Osteoblast (primary cell): ENCODE measurements at regions not wholly inside any gene's neighbourhood (a gene's known extent, or its start where the extent isn't known, plus 50 kb on each side); places are given as distances from the start of the nearest gene placed in this dataset.

Source experiments
- DNase-seq: peaks from one replicate; pipeline ENCODE4 v3.0.0; 2011; ENCODE audit warnings: low spot score, mixed read lengths; ENCODE audit not compliant: insufficient read length; ENCODE audit errors: missing footprints
- H2AFZ ChIP-seq: 2 replicates; pipeline ENCODE4 v1.6.0; 2011; ENCODE audit warnings: mild to moderate bottlenecking, low read length
- H3K27ac ChIP-seq: 2 replicates; pipeline ENCODE4 v1.5.1; 2011; ENCODE audit warnings: mild to moderate bottlenecking, low read depth, low read length, moderate library complexity
- H3K27me3 ChIP-seq: 2 replicates; pipeline ENCODE4 v1.6.0; 2012; ENCODE audit warnings: mild to moderate bottlenecking, control low read depth, inconsistent platforms, low read length, moderate library complexity; ENCODE audit not compliant: insufficient read depth
- H3K36me3 ChIP-seq: 2 replicates; pipeline ENCODE4 v1.5.1; 2011; ENCODE audit warnings: mild to moderate bottlenecking, low read length, control low read depth, moderate library complexity; ENCODE audit not compliant: insufficient read depth
- H3K4me1 ChIP-seq: 2 replicates; pipeline ENCODE4 v1.5.1; 2011; ENCODE audit warnings: mild to moderate bottlenecking, low read length, control low read depth, moderate library complexity; ENCODE audit not compliant: insufficient read depth
- H3K4me2 ChIP-seq: 2 replicates; pipeline ENCODE4 v1.6.0; 2011; ENCODE audit warnings: mild to moderate bottlenecking, low read length; ENCODE audit not compliant: insufficient read depth
- H3K4me3 ChIP-seq: fragments of 200-600 bp; sonication (generic); 3 replicates; pipeline ENCODE4 v1.5.1; 2012; ENCODE audit warnings: mild to moderate bottlenecking, low read length, inconsistent platforms; ENCODE audit not compliant: insufficient read depth
- H3K79me2 ChIP-seq: 2 replicates; pipeline ENCODE4 v1.6.0; 2012; ENCODE audit warnings: mild to moderate bottlenecking, low read length, control low read depth, inconsistent platforms; ENCODE audit not compliant: insufficient read depth
- H3K9me3 ChIP-seq: 2 replicates; pipeline ENCODE4 v1.5.1; 2011; ENCODE audit warnings: low read depth, low read length, control low read depth
- H4K20me1 ChIP-seq: 2 replicates; pipeline ENCODE4 v1.6.0; 2012; ENCODE audit warnings: mild to moderate bottlenecking, low read length, control low read depth; ENCODE audit not compliant: insufficient read depth
- TF ChIP-seq, protein P1 (sequence below): IDR thresholded peaks from 2 replicates; pipeline ENCODE4 v1.5.1; 2011; ENCODE audit warnings: mild to moderate bottlenecking, low read depth, low read length, moderate library complexity; ENCODE audit errors: extremely low read depth

DNA sequence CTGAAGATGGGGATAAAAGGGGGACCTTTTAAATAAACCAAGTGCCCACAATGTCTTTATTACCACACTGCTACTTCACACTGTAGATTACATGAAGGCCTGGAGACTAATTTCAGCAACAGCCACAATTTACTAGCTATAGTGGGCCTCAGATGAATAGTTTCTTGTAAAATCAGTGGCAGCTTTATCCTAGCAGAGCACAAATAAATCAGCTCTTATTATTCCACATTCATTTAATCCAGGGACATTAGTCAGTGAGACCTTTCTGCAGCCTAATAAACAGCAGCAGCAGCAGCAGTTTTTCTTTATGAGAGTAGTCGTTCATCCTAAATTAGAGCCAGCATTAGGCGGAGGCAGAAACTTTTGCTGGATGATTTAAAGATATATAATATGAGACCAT lies 542.3 kb downstream of the PSAT1 start:
- no peak for DNase-seq
- TF ChIP-seq, protein P1, sequence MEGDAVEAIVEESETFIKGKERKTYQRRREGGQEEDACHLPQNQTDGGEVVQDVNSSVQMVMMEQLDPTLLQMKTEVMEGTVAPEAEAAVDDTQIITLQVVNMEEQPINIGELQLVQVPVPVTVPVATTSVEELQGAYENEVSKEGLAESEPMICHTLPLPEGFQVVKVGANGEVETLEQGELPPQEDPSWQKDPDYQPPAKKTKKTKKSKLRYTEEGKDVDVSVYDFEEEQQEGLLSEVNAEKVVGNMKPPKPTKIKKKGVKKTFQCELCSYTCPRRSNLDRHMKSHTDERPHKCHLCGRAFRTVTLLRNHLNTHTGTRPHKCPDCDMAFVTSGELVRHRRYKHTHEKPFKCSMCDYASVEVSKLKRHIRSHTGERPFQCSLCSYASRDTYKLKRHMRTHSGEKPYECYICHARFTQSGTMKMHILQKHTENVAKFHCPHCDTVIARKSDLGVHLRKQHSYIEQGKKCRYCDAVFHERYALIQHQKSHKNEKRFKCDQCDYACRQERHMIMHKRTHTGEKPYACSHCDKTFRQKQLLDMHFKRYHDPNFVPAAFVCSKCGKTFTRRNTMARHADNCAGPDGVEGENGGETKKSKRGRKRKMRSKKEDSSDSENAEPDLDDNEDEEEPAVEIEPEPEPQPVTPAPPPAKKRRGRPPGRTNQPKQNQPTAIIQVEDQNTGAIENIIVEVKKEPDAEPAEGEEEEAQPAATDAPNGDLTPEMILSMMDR = no peak
- H3K4me3 ChIP-seq = no peak overlapping the region
- no peaks in the 10 kb centered on the region for H3K4me1 ChIP-seq
- no peak overlapping the region for H3K27ac ChIP-seq
- H4K20me1 ChIP-seq = no peaks in the 10 kb centered on the region
- H3K36me3 ChIP-seq = no peaks in the 10 kb centered on the region
- H3K79me2 ChIP-seq = no peaks in the 10 kb centered on the region
- H3K9me3 ChIP-seq = peaks cover 3% of the 10 kb centered on the region
- no peak overlapping the region for H3K4me2 ChIP-seq
- H2AFZ ChIP-seq = no peak overlapping the region
- no peaks in the 10 kb centered on the region for H3K27me3 ChIP-seq

DNA sequence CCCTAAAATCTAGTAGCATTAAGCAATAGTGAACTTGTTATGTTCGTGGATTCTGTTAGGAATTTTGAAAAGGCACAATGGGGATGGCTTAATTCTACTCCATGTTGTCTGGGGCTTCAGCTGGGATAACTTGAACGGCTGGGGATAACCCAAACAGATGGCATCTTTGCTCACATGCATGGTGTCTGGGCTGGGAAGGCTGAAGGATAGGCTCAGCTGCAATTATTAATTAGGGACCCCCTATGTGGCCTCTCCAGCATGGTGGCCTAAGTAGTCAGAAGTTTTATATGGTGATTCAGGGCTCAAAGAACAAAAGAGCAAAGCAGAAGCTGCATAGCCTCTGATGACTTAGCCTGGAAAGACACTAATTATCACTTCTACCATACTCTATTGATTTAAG lies 551.1 kb downstream of the PSAT1 start:
- Histone ChIP-seq H3K4me2 (no peak overlapping the region), H3K79me2 (no peaks in the 10 kb centered on the region), H2AFZ (no peak overlapping the region), H3K4me3 (no peak overlapping the region), H3K27ac (no peak overlapping the region), H3K36me3 (no peaks in the 10 kb centered on the region), H4K20me1 (no peaks in the 10 kb centered on the region), H3K4me1 (no peaks in the 10 kb centered on the region), H3K27me3 (no peaks in the 10 kb centered on the region), H3K9me3 (peaks cover 4% of the 10 kb centered on the region)
- DNase-seq = no peak
- TF ChIP-seq, protein P1 = no peak

DNA sequence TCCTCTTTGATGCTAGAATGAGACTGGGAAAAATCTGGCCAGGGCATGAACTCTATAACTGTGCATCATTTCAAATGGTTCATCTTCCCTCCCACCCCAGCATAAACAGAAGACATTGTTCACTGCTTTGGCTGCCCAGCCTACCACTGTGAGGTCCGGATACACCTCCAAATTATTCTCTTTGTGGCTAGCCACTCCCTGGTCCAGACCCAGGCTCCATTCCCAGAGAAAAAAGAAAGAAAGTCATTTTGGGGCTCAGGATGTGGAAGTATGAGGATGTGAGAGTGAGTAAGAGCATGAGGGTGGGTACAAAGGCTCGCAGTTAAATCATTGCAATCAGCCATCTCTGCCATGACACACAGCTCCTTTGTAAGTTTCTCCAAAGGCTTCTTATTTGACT lies 559.2 kb downstream of the PSAT1 start:
- DNase-seq = peak; percentile 71
- Histone ChIP-seq H3K27me3 (no peaks in the 10 kb centered on the region), H3K27ac (no peak overlapping the region)

DNA sequence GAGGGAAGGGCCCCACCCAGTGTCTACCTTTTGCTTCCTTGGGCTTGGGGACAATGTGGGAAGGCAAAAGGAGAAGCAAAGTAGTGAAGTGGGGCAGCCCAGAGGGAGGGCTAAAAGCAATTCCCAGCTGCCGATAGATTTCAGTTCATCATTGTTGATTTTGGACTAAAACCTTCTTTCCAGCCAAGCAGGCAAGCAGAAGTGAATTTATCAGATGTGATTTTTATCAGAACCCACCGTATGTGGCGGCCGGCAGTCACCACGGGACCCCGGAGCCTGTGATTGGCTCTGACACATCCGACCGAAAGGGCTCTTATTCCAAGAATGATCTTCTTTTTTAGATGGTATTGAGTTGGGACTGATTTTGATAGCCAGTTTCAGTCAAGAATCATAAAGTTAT lies 559.9 kb downstream of the PSAT1 start:
- no peaks in the 10 kb centered on the region for H3K9me3 ChIP-seq
- peaks cover 5% of the 10 kb centered on the region for H3K4me1 ChIP-seq
- H3K4me2 ChIP-seq = no peak overlapping the region
- H3K36me3 ChIP-seq = no peaks in the 10 kb centered on the region
- H3K27ac ChIP-seq = no peak overlapping the region
- DNase-seq = no peak
- H3K27me3 ChIP-seq = no peaks in the 10 kb centered on the region
- TF ChIP-seq, protein P1 = no peak
- peak overlapping the region; percentile 27 for H2AFZ ChIP-seq
- no peaks in the 10 kb centered on the region for H3K79me2 ChIP-seq
- H4K20me1 ChIP-seq = no peaks in the 10 kb centered on the region
- no peak overlapping the region for H3K4me3 ChIP-seq

More for the DNA sequence above, 559.2 kb downstream of the PSAT1 start:
- H3K4me1 ChIP-seq = peaks cover 5% of the 10 kb centered on the region
- no peaks in the 10 kb centered on the region for H4K20me1 ChIP-seq
- no peaks in the 10 kb centered on the region for H3K79me2 ChIP-seq
- TF ChIP-seq, protein P1 = no peak
- H2AFZ ChIP-seq = peak overlapping the region; percentile 27
- no peaks in the 10 kb centered on the region for H3K36me3 ChIP-seq
- no peak overlapping the region for H3K4me2 ChIP-seq
- no peak overlapping the region for H3K4me3 ChIP-seq
- H3K9me3 ChIP-seq = no peaks in the 10 kb centered on the region
